GM23338 (cell line): ENCODE measurements at regions not wholly inside any gene's neighbourhood (a gene's known extent, or its start where the extent isn't known, plus 50 kb on each side); places are given as distances from the start of the nearest gene placed in this dataset.

Experiments used
- ATAC-seq: fragments of 200-7000 bp; cut with Tn5 transposase; 3 replicates; pipeline ENCODE4 v1.9.1; 2020
- DNase-seq: peaks from one replicate; pipeline ENCODE4 v3.0.0-alpha.2; 2015; ENCODE audit warnings: low spot score
- H2AFZ ChIP-seq: fragments of 200-600 bp; sonication (generic); 2 replicates; pipeline ENCODE4 v1.8.0; 2016; ENCODE audit warnings: antibody characterized with exemption, mild to moderate bottlenecking, moderate library complexity
- H3F3A ChIP-seq: fragments of 200-600 bp; sonication (generic); replicated peaks from 2 replicates; pipeline ENCODE4 v1.8.0; 2017; ENCODE audit warnings: antibody characterized with exemption, mixed run types, low read depth
- H3K27ac ChIP-seq: fragments of 200-600 bp; sonication (generic); 2 replicates; pipeline ENCODE4 v1.6.1; 2016; ENCODE audit warnings: low read depth
- H3K27me3 ChIP-seq: fragments of 200-600 bp; sonication (generic); 2 replicates; pipeline ENCODE4 v1.8.0; 2016; ENCODE audit warnings: mild to moderate bottlenecking, mixed run types, moderate library complexity; ENCODE audit not compliant: insufficient read depth
- H3K36me3 ChIP-seq: fragments of 200-600 bp; sonication (generic); 2 replicates; pipeline ENCODE4 v1.8.0; 2016; ENCODE audit warnings: mild to moderate bottlenecking; ENCODE audit not compliant: insufficient read depth
- H3K4me1 ChIP-seq: fragments of 200-600 bp; sonication (generic); 2 replicates; pipeline ENCODE4 v1.8.0; 2016; ENCODE audit warnings: mild to moderate bottlenecking, moderate library complexity; ENCODE audit not compliant: insufficient read depth
- H3K4me2 ChIP-seq: fragments of 200-600 bp; sonication (generic); 2 replicates; pipeline ENCODE4 v1.7.1; 2017; ENCODE audit warnings: mixed run types
- H3K4me3 ChIP-seq: fragments of 200-600 bp; sonication (generic); 2 replicates; pipeline ENCODE4 v1.6.1; 2016; ENCODE audit warnings: mixed run types
- H3K79me2 ChIP-seq: fragments of 200-600 bp; sonication (generic); replicated peaks from 2 replicates; pipeline ENCODE4 v1.8.0; 2017; ENCODE audit warnings: mild to moderate bottlenecking; ENCODE audit not compliant: insufficient read depth
- H3K9me2 ChIP-seq: fragments of 200-600 bp; sonication (generic); 2 replicates; pipeline ENCODE4 v1.8.0; 2017; ENCODE audit not compliant: insufficient read depth
- H4K20me1 ChIP-seq: fragments of 200-600 bp; sonication (generic); replicated peaks from 2 replicates; pipeline ENCODE4 v1.8.0; 2017; ENCODE audit warnings: mild to moderate bottlenecking; ENCODE audit not compliant: insufficient read depth
- H3K27ac Mint-ChIP-seq: 2 replicates; pipeline ENCODE4 v1.8.0; 2020; ENCODE audit warnings: inconsistent platforms, mild to moderate bottlenecking, moderate library complexity, mixed read lengths
- H3K27me3 Mint-ChIP-seq: 3 replicates; pipeline ENCODE4 v1.8.0; 2022; ENCODE audit warnings: low read depth, mild to moderate bottlenecking, moderate library complexity, mixed read lengths, inconsistent platforms; ENCODE audit not compliant: insufficient read depth, poor library complexity
- H3K36me3 Mint-ChIP-seq: 3 replicates; pipeline ENCODE4 v1.8.0; 2021; ENCODE audit warnings: low read depth, mild to moderate bottlenecking, inconsistent platforms, moderate library complexity, mixed read lengths
- H3K4me1 Mint-ChIP-seq: 3 replicates; pipeline ENCODE4 v1.8.0; 2020; ENCODE audit warnings: mild to moderate bottlenecking, inconsistent platforms, mixed read lengths
- H3K4me3 Mint-ChIP-seq: 3 replicates; pipeline ENCODE4 v1.8.0; 2021; ENCODE audit warnings: moderate library complexity, mild to moderate bottlenecking, inconsistent platforms, mixed read lengths
- H3K9me3 Mint-ChIP-seq: 3 replicates; pipeline ENCODE4 v1.8.0; 2020; ENCODE audit warnings: moderate library complexity, mild to moderate bottlenecking, inconsistent platforms, mixed read lengths
- NANOG ChIP-seq: IDR thresholded peaks from 2 replicates; pipeline ENCODE4 v1.6.1; 2016; ENCODE audit warnings: antibody characterized with exemption, borderline replicate concordance
- POLR2AphosphoS5 ChIP-seq: IDR thresholded peaks from 2 replicates; pipeline ENCODE4 v1.6.1; 2016; ENCODE audit warnings: antibody characterized with exemption, low read depth
- ZNF331 ChIP-seq: fragments of 250-450 bp; sonication (Bioruptor Pico); IDR thresholded peaks from 2 replicates; pipeline ENCODE4 v1.5.0; 2020; ENCODE audit warnings: low read depth, mild to moderate bottlenecking, moderate library complexity
- TF ChIP-seq, protein P1 (sequence below): fragments of 250-450 bp; sonication (Bioruptor Pico); IDR thresholded peaks from 2 replicates; pipeline ENCODE4 v1.5.0; 2020; ENCODE audit warnings: mild to moderate bottlenecking, moderate library complexity
- TF ChIP-seq, protein P2 (sequence below), 2 experiments: fragments of 200-600 bp in 1 of 2; sonication (generic) in 1 of 2; conservative IDR thresholded peaks; 2 replicates each; pipeline versions ENCODE4 v1.5.1 to v1.6.1; 2016 to 2017; ENCODE audit warnings: antibody characterized with exemption in 2 of 2, low read depth in 2 of 2, mild to moderate bottlenecking in 2 of 2, moderate library complexity in 1 of 2

DNA sequence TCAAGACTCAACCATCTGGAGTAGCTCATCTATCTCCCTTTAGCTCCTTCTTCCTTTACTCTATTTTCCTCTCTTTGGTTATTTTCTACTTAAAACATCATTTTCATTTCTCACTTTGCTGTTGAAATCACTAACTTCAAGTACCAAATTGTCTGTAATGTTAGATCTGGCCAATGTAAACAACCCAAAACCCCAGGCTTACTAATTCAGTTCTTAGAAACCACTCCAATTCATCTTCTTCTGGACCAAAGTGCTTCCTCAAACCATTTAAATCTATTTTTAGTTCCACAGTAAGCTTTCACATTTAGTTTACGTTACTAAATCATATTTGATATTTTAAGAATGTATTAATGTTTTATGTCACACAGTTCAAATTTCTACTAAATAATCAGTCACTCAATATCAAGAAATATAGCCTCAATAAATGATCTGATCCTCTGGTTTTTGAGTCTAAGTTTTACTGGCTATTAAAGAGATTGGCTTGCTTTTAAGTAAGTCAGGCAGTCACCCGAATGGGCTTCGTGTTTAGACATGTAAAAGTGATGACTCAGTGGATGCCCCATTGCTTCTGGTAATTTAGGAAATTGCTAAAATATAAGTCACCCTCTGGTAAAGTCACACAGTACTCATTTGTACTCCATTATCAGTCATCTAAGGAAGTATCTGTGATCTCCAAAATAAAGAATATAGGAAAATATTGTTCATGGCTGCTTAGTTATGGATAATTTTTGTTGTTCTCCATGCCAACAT is 527.2 kb upstream of the SOX11 start (continued):
- TF ChIP-seq, protein P1, sequence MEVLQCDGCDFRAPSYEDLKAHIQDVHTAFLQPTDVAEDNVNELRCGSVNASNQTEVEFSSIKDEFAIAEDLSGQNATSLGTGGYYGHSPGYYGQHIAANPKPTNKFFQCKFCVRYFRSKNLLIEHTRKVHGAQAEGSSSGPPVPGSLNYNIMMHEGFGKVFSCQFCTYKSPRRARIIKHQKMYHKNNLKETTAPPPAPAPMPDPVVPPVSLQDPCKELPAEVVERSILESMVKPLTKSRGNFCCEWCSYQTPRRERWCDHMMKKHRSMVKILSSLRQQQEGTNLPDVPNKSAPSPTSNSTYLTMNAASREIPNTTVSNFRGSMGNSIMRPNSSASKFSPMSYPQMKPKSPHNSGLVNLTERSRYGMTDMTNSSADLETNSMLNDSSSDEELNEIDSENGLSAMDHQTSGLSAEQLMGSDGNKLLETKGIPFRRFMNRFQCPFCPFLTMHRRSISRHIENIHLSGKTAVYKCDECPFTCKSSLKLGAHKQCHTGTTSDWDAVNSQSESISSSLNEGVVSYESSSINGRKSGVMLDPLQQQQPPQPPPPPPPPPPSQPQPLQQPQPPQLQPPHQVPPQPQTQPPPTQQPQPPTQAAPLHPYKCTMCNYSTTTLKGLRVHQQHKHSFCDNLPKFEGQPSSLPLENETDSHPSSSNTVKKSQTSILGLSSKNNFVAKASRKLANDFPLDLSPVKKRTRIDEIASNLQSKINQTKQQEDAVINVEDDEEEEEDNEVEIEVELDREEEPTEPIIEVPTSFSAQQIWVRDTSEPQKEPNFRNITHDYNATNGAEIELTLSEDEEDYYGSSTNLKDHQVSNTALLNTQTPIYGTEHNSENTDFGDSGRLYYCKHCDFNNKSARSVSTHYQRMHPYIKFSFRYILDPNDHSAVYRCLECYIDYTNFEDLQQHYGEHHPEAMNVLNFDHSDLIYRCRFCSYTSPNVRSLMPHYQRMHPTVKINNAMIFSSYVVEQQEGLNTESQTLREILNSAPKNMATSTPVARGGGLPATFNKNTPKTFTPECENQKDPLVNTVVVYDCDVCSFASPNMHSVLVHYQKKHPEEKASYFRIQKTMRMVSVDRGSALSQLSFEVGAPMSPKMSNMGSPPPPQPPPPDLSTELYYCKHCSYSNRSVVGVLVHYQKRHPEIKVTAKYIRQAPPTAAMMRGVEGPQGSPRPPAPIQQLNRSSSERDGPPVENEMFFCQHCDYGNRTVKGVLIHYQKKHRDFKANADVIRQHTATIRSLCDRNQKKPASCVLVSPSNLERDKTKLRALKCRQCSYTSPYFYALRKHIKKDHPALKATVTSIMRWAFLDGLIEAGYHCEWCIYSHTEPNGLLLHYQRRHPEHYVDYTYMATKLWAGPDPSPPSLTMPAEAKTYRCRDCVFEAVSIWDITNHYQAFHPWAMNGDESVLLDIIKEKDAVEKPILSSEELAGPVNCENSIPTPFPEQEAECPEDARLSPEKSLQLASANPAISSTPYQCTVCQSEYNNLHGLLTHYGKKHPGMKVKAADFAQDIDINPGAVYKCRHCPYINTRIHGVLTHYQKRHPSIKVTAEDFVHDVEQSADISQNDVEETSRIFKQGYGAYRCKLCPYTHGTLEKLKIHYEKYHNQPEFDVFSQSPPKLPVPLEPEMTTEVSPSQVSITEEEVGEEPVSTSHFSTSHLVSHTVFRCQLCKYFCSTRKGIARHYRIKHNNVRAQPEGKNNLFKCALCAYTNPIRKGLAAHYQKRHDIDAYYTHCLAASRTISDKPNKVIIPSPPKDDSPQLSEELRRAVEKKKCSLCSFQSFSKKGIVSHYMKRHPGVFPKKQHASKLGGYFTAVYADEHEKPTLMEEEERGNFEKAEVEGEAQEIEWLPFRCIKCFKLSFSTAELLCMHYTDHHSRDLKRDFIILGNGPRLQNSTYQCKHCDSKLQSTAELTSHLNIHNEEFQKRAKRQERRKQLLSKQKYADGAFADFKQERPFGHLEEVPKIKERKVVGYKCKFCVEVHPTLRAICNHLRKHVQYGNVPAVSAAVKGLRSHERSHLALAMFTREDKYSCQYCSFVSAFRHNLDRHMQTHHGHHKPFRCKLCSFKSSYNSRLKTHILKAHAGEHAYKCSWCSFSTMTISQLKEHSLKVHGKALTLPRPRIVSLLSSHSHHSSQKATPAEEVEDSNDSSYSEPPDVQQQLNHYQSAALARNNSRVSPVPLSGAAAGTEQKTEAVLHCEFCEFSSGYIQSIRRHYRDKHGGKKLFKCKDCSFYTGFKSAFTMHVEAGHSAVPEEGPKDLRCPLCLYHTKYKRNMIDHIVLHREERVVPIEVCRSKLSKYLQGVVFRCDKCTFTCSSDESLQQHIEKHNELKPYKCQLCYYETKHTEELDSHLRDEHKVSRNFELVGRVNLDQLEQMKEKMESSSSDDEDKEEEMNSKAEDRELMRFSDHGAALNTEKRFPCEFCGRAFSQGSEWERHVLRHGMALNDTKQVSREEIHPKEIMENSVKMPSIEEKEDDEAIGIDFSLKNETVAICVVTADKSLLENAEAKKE (CRISPR knock-in tag) = no peak
- TF ChIP-seq, protein P2, sequence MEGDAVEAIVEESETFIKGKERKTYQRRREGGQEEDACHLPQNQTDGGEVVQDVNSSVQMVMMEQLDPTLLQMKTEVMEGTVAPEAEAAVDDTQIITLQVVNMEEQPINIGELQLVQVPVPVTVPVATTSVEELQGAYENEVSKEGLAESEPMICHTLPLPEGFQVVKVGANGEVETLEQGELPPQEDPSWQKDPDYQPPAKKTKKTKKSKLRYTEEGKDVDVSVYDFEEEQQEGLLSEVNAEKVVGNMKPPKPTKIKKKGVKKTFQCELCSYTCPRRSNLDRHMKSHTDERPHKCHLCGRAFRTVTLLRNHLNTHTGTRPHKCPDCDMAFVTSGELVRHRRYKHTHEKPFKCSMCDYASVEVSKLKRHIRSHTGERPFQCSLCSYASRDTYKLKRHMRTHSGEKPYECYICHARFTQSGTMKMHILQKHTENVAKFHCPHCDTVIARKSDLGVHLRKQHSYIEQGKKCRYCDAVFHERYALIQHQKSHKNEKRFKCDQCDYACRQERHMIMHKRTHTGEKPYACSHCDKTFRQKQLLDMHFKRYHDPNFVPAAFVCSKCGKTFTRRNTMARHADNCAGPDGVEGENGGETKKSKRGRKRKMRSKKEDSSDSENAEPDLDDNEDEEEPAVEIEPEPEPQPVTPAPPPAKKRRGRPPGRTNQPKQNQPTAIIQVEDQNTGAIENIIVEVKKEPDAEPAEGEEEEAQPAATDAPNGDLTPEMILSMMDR (conservative IDR thresholded peaks at IDR 0.05; ENCODE audit: low read depth in 2 of 2) = no peak
- no peak for TF ChIP-seq ZNF331 (CRISPR knock-in tag)
- no peak for TF ChIP-seq POLR2AphosphoS5
- TF ChIP-seq NANOG = no peak

DNA sequence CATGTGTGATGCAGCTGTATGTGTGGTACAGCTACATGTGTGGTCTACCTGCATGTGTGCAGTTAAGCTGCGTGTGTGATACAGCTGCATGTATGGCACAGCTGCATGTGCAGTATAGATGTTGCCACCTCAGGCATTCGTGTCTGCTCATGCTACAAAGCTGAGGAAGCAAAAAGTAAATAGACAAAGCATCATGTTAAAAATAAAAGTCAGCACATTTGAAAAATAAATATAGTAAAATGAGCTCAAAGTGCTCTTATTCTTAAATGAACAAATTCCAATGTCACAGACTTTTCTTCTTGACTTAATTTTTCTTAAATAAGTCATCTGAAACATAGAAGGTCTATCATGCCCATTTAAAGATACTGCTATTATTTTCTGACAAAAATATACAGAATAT is 519.3 kb upstream of the SOX11 start:
- H2AFZ ChIP-seq = no peak overlapping the region
- H3K4me3 ChIP-seq = no peak overlapping the region
- Mint-ChIP-seq H3K9me3 (peaks cover 66% of the 10 kb centered on the region), H3K4me3 (no peak overlapping the region), H3K27ac (no peak overlapping the region), H3K36me3 (peaks cover 3% of the 10 kb centered on the region; the same call in 1 of the 3 replicates), H3K27me3 (peaks cover 3% of the 10 kb centered on the region), H3K4me1 (no peaks in the 10 kb centered on the region)
- no peaks in the 10 kb centered on the region for H3K4me1 ChIP-seq
- H3K9me2 ChIP-seq = no peaks in the 10 kb centered on the region
- no peaks in the 10 kb centered on the region for H3K79me2 ChIP-seq
- no peak for DNase-seq
- H3K4me2 ChIP-seq = no peak overlapping the region
- no peaks in the 10 kb centered on the region for H4K20me1 ChIP-seq
- no peak overlapping the region for H3K27ac ChIP-seq
- H3F3A ChIP-seq = no peaks in the 10 kb centered on the region
- no peak for ATAC-seq
- H3K27me3 ChIP-seq = no peaks in the 10 kb centered on the region
- no peaks in the 10 kb centered on the region for H3K36me3 ChIP-seq
- TF ChIP-seq, protein P2 (conservative IDR thresholded peaks at IDR 0.05; ENCODE audit: low read depth in 2 of 2) = no peak
